ENCODE measurements at regions not wholly inside any gene's neighbourhood (a gene's known extent, or its start where the extent isn't known, plus 50 kb on each side); places are given as distances from the start of the nearest gene placed in this dataset.

GRCh38 chr5:124451721-124452383 lies 294.6 kb downstream of the ZNF608 start:
- POLR2A ChIA-PET = interaction anchor here (1.1 to 3.1 kb wide), 4 partner anchors 8 to 29 kb away, joined by 3 to 23 read pairs (median 6); no protein-coding TSS in a partner anchor
- BruUV-seq (replicated peaks) = no TSS peak

GRCh38 chr5:124446120-124446519 lies 300.3 kb downstream of the ZNF608 start:
- intact Hi-C loops (cut with micrococcal nuclease; ENCODE audit: unreplicated experiment) = no loop called here
- BruUV-seq (replicated peaks) = no TSS peak
- Histone ChIP-seq H3K27ac (ENCODE audit: low read depth, low read length, poor library complexity, severe bottlenecking) (no peak overlapping the region), H4K20me1 (ENCODE audit: insufficient read depth, low read length) (no peaks in the 10 kb centered on the region), H3K79me2 (ENCODE audit: insufficient read depth, low read depth, low read length) (no peaks in the 10 kb centered on the region), H3K4me1 (ENCODE audit: insufficient read depth, low read length, poor library complexity, severe bottlenecking) (peaks cover 30% of the 10 kb centered on the region), H3K36me3 (ENCODE audit: insufficient read depth, low read length) (no peaks in the 10 kb centered on the region), H3K4me2 (ENCODE audit: low read length) (no peak overlapping the region), H3K9me2 (ENCODE audit: insufficient read depth, low read length) (no peaks in the 10 kb centered on the region), H3K9me3 (ENCODE audit: low read length) (no peaks in the 10 kb centered on the region; the same call in 1 of the 2 replicates), H2AFZ (ENCODE audit: low read length) (no peak overlapping the region), H3K4me3 (ENCODE audit: low read depth, low read length, poor library complexity, severe bottlenecking) (no peak overlapping the region)
- TF ChIP-seq EZH2phosphoT487 (IDR thresholded peaks at IDR 0.05; ENCODE audit: borderline replicate concordance, low read depth, low read length) (no peak), CTCF (conservative IDR thresholded peaks at IDR 0.05; ENCODE audit: low read length) (no peak)
- ChIA-PET POLR2A (interaction anchor here (0.7 to 4.3 kb wide), 6 partner anchors 7 to 257 kb away, joined by 3 to 23 read pairs (median 4); no protein-coding TSS in a partner anchor), CTCF (ENCODE audit: unreplicated experiment) (no interaction called here)
- DNase-seq (ENCODE audit: low spot score) = no peak

More at GRCh38 chr5:124451721-124452383, 294.6 kb downstream of the ZNF608 start:
- DNase-seq (ENCODE audit: low spot score) = no peak
- no peaks in the 10 kb centered on the region for H3K9me3 ChIP-seq (ENCODE audit: low read length)
- H3K4me3 ChIP-seq (ENCODE audit: low read depth, low read length, poor library complexity, severe bottlenecking) = no peak overlapping the region
- no peak for TF ChIP-seq CTCF (conservative IDR thresholded peaks at IDR 0.05; ENCODE audit: low read length)
- no peak for TF ChIP-seq EZH2phosphoT487 (IDR thresholded peaks at IDR 0.05; ENCODE audit: borderline replicate concordance, low read depth, low read length)
- CTCF ChIA-PET (ENCODE audit: unreplicated experiment) = no interaction called here
- H4K20me1 ChIP-seq (ENCODE audit: insufficient read depth, low read length) = no peaks in the 10 kb centered on the region
- H3K9me2 ChIP-seq (ENCODE audit: insufficient read depth, low read length) = no peaks in the 10 kb centered on the region
- H3K79me2 ChIP-seq (ENCODE audit: insufficient read depth, low read depth, low read length) = no peaks in the 10 kb centered on the region
- H3K27ac ChIP-seq (ENCODE audit: low read depth, low read length, poor library complexity, severe bottlenecking) = no peak overlapping the region
- H3K4me2 ChIP-seq (ENCODE audit: low read length) = no peak overlapping the region
- H3K4me1 ChIP-seq (ENCODE audit: insufficient read depth, low read length, poor library complexity, severe bottlenecking) = peaks cover 57% of the 10 kb centered on the region
- no peaks in the 10 kb centered on the region for H3K36me3 ChIP-seq (ENCODE audit: insufficient read depth, low read length)
- intact Hi-C loops (cut with micrococcal nuclease; ENCODE audit: unreplicated experiment) = loop anchor here (5.0 to 10.0 kb wide), 2 partner anchors 290 to 417 kb away; no protein-coding TSS in a partner anchor
- H2AFZ ChIP-seq (ENCODE audit: low read length) = no peak overlapping the region; the same call in 1 of the 2 replicates

GRCh38 chr5:124445070-124445619 lies 301.3 kb downstream of the ZNF608 start:
- POLR2A ChIA-PET = interaction anchor here (1.0 to 4.3 kb wide), 6 partner anchors 8 to 450 kb away, joined by 3 to 23 read pairs (median 4); no protein-coding TSS in a partner anchor
- no peak overlapping the region for H3K4me3 ChIP-seq (ENCODE audit: low read depth, low read length, poor library complexity, severe bottlenecking)
- CTCF ChIA-PET (ENCODE audit: unreplicated experiment) = no interaction called here
- no TSS peak for BruUV-seq (replicated peaks)
- no peaks in the 10 kb centered on the region for H4K20me1 ChIP-seq (ENCODE audit: insufficient read depth, low read length)
- intact Hi-C loops (cut with micrococcal nuclease; ENCODE audit: unreplicated experiment) = no loop called here
- peak overlapping the region; percentile 94; the same call in 1 of the 2 replicates for H2AFZ ChIP-seq (ENCODE audit: low read length)
- H3K79me2 ChIP-seq (ENCODE audit: insufficient read depth, low read depth, low read length) = no peaks in the 10 kb centered on the region
- no peaks in the 10 kb centered on the region; the same call in 1 of the 2 replicates for H3K9me3 ChIP-seq (ENCODE audit: low read length)
- DNase-seq (ENCODE audit: low spot score) = no peak
- H3K27ac ChIP-seq (ENCODE audit: low read depth, low read length, poor library complexity, severe bottlenecking) = no peak overlapping the region
- H3K36me3 ChIP-seq (ENCODE audit: insufficient read depth, low read length) = no peaks in the 10 kb centered on the region
- H3K4me2 ChIP-seq (ENCODE audit: low read length) = peak overlapping the region; percentile 51; the same call in 1 of the 2 replicates
- no peaks in the 10 kb centered on the region for H3K9me2 ChIP-seq (ENCODE audit: insufficient read depth, low read length)
- peaks cover 22% of the 10 kb centered on the region for H3K4me1 ChIP-seq (ENCODE audit: insufficient read depth, low read length, poor library complexity, severe bottlenecking)
- no peak for TF ChIP-seq CTCF (conservative IDR thresholded peaks at IDR 0.05; ENCODE audit: low read length)
- no peak for TF ChIP-seq EZH2phosphoT487 (IDR thresholded peaks at IDR 0.05; ENCODE audit: borderline replicate concordance, low read depth, low read length)
